HG02884 (cell line): ENCODE measurements at regions not wholly inside any gene's neighbourhood (a gene's known extent, or its start where the extent isn't known, plus 50 kb on each side); places are given as distances from the start of the nearest gene placed in this dataset.
A peak's percentile ranks its signal among the peaks of the same experiment; 100 is the strongest.
"Not testable (repeated sequence)": the region's sequence is repeated elsewhere in the genome, so short reads cannot be mapped to it uniquely, and the experiment has no call there.

Experiments
- ATAC-seq: cut with Tn5 transposase; IDR thresholded peaks from one replicate; pipeline ENCODE4 v1.9.1; 2021; ENCODE audit warnings: mild to moderate bottlenecking, moderate library complexity; ENCODE audit not compliant: unreplicated experiment

- no peak for ATAC-seq
Measured at GRCh38 chr11:26891501-26891900, 102.4 kb upstream of the FIBIN start.

GRCh38 chr11:26896719-26897118, 97.2 kb upstream of the FIBIN start:
- ATAC-seq, result no peak

- ATAC-seq, result no peak
Measured at GRCh38 chr11:26898799-26899198, 95.1 kb upstream of the FIBIN start.

GRCh38 chr11:26901162-26901561, 92.8 kb upstream of the FIBIN start:
- no peak for ATAC-seq

GRCh38 chr11:26904132-26904531, 89.8 kb upstream of the FIBIN start:
- no peak for ATAC-seq

GRCh38 chr11:26904801-26905200, 89.1 kb upstream of the FIBIN start:
- ATAC-seq, result no peak

GRCh38 chr11:26905368-26905767, 88.5 kb upstream of the FIBIN start:
- no peak for ATAC-seq

GRCh38 chr11:26909515-26909914, 84.4 kb upstream of the FIBIN start:
- no peak for ATAC-seq

- no peak for ATAC-seq
Measured at GRCh38 chr11:26909991-26910591, 83.8 kb upstream of the FIBIN start.

- ATAC-seq, result peak; percentile 61
Measured at GRCh38 chr11:26914968-26915367, 78.9 kb upstream of the FIBIN start.

- ATAC-seq, result no peak
Measured at GRCh38 chr11:26916805-26917204, 77.1 kb upstream of the FIBIN start.

- ATAC-seq, result no peak
Measured at GRCh38 chr11:26928582-26928981, 65.3 kb upstream of the FIBIN start.

GRCh38 chr11:26929806-26930517, 64.0 kb upstream of the FIBIN start:
- no peak for ATAC-seq

- no peak for ATAC-seq
Measured at GRCh38 chr11:26930518-26931247, 63.2 kb upstream of the FIBIN start.

GRCh38 chr11:26931248-26931631, 62.7 kb upstream of the FIBIN start:
- ATAC-seq, result no peak

- ATAC-seq, result no peak
Measured at GRCh38 chr11:26931881-26932280, 62.0 kb upstream of the FIBIN start.

GRCh38 chr11:26936109-26936508, 57.8 kb upstream of the FIBIN start:
- no peak for ATAC-seq

GRCh38 chr11:26937386-26937785, 56.5 kb upstream of the FIBIN start:
- ATAC-seq, result no peak

GRCh38 chr11:26940501-26940900, 53.4 kb upstream of the FIBIN start:
- ATAC-seq, result not testable (repeated sequence)

- no peak for ATAC-seq
Measured at GRCh38 chr11:26942356-26942755, 51.6 kb upstream of the FIBIN start.

- no peak for ATAC-seq
Measured at GRCh38 chr11:26943636-26944035, 50.3 kb upstream of the FIBIN start.
